ENCODE measurements at regions not wholly inside any gene's neighbourhood (a gene's known extent, or its start where the extent isn't known, plus 50 kb on each side); places are given as distances from the start of the nearest gene placed in this dataset.

- Histone ChIP-seq H3K9me3 (ENCODE audit: control insufficient read depth in 1 of 2, insufficient read depth in 1 of 2, low read depth in 1 of 2, low read length in 2 of 2) (no peaks in the 10 kb centered on the region), H3K36me3 (ENCODE audit: control insufficient read depth in 1 of 2, insufficient read depth in 2 of 2, low read length in 2 of 2) (no peaks in the 10 kb centered on the region), H3K9ac (ENCODE audit: low read length) (no peak overlapping the region), H3K79me2 (ENCODE audit: insufficient read depth, low read length) (no peaks in the 10 kb centered on the region), H3K27ac (ENCODE audit: low read depth, low read length) (no peak overlapping the region), H4K20me1 (ENCODE audit: insufficient read depth) (no peaks in the 10 kb centered on the region), H3K4me2 (ENCODE audit: low read length) (no peak overlapping the region), H3K27me3 (ENCODE audit: insufficient read depth, low read length) (no peaks in the 10 kb centered on the region), H3K9me2 (ENCODE audit: insufficient read depth) (no peaks in the 10 kb centered on the region), H2AFZ (ENCODE audit: low read depth, low read length, poor library complexity, severe bottlenecking) (no peak overlapping the region), H3K4me3 (replicated peaks in 1 of 2; ENCODE audit: low read depth in 1 of 2, low read length in 2 of 2) (no peak overlapping the region), H3K4me1 (ENCODE audit: control insufficient read depth in 1 of 2, insufficient read depth in 2 of 2, low read length in 2 of 2) (no peaks in the 10 kb centered on the region)
- DNase-seq (ENCODE audit: low read depth, low spot score) (no peak), ATAC-seq (no peak)
- no TSS peak for BruUV-seq (replicated peaks)
- POLR2A ChIA-PET: no interaction called here
- intact Hi-C loops (cut with micrococcal nuclease): no loop called here
- RAD21 ChIA-PET (ENCODE audit: low non-redundant PET in 1 of 2, low total read pairs in 2 of 2, uncharacterized antibody in 2 of 2, unreplicated experiment in 2 of 2): no interaction called here
- CTCF ChIA-PET: no interaction called here
- no peak for TF ChIP-seq EGR1 (IDR thresholded peaks at IDR 0.05; ENCODE audit: low read depth)
Measured at GRCh38 chr2:236341721-236342120, 77.5 kb upstream of the ASB18 start.

GRCh38 chr2:236342507-236342906, 78.3 kb upstream of the ASB18 start:
- H3K9ac ChIP-seq (ENCODE audit: low read length): no peak overlapping the region
- no TSS peak for BruUV-seq (replicated peaks)
- no peaks in the 10 kb centered on the region for H3K36me3 ChIP-seq (ENCODE audit: control insufficient read depth in 1 of 2, insufficient read depth in 2 of 2, low read length in 2 of 2)
- intact Hi-C loops (cut with micrococcal nuclease): no loop called here
- H3K27ac ChIP-seq (ENCODE audit: low read depth, low read length): no peak overlapping the region
- POLR2A ChIA-PET: no interaction called here
- DNase-seq (ENCODE audit: low read depth, low spot score) (no peak), ATAC-seq (no peak)
- TF ChIP-seq EZH2 (IDR thresholded peaks at IDR 0.05) (no peak), ZBTB33 (IDR thresholded peaks at IDR 0.05; ENCODE audit: extremely low read depth, insufficient replicate concordance, low read length) (no peak), CEBPB (IDR thresholded peaks at IDR 0.05; ENCODE audit: low read depth) (no peak), MAX (IDR thresholded peaks at IDR 0.05) (no peak), EGR1 (IDR thresholded peaks at IDR 0.05; ENCODE audit: low read depth) (no peak), RAD21 (IDR thresholded peaks at IDR 0.05; ENCODE audit: low read depth) (no peak), REST (IDR thresholded peaks at IDR 0.05; ENCODE audit: low read depth) (no peak)
- RAD21 ChIA-PET (ENCODE audit: low non-redundant PET in 1 of 2, low total read pairs in 2 of 2, uncharacterized antibody in 2 of 2, unreplicated experiment in 2 of 2): no interaction called here
- H3K4me2 ChIP-seq (ENCODE audit: low read length): no peak overlapping the region
- CTCF ChIA-PET: no interaction called here
- H2AFZ ChIP-seq (ENCODE audit: low read depth, low read length, poor library complexity, severe bottlenecking): no peak overlapping the region
- H4K20me1 ChIP-seq (ENCODE audit: insufficient read depth): no peaks in the 10 kb centered on the region
- H3K9me2 ChIP-seq (ENCODE audit: insufficient read depth): no peaks in the 10 kb centered on the region
- no peaks in the 10 kb centered on the region for H3K27me3 ChIP-seq (ENCODE audit: insufficient read depth, low read length)
- no peak overlapping the region for H3K4me3 ChIP-seq (replicated peaks in 1 of 2; ENCODE audit: low read depth in 1 of 2, low read length in 2 of 2)
- no peaks in the 10 kb centered on the region for H3K79me2 ChIP-seq (ENCODE audit: insufficient read depth, low read length)
- H3K9me3 ChIP-seq (ENCODE audit: control insufficient read depth in 1 of 2, insufficient read depth in 1 of 2, low read depth in 1 of 2, low read length in 2 of 2): no peaks in the 10 kb centered on the region
- no peaks in the 10 kb centered on the region for H3K4me1 ChIP-seq (ENCODE audit: control insufficient read depth in 1 of 2, insufficient read depth in 2 of 2, low read length in 2 of 2)
